ENCODE measurements at regions not wholly inside any gene's neighbourhood (a gene's known extent, or its start where the extent isn't known, plus 50 kb on each side); places are given as distances from the start of the nearest gene placed in this dataset.
"Not testable (repeated sequence)": the region's sequence is repeated elsewhere in the genome, so short reads cannot be mapped to it uniquely, and the experiment has no call there.

- H3K27me3 ChIP-seq (ENCODE audit: insufficient read depth); H3F3A ChIP-seq (replicated peaks; ENCODE audit: insufficient read depth); H3K9ac ChIP-seq; H3K4me3 ChIP-seq (ENCODE audit: low read depth in 2 of 2, low read length in 1 of 2); H3K79me2 ChIP-seq (ENCODE audit: insufficient read depth); H3K4me2 ChIP-seq; DNase-seq; POLR2A ChIA-PET; CTCF ChIA-PET; H4K20me1 ChIP-seq (ENCODE audit: insufficient read depth); H2AFZ ChIP-seq (ENCODE audit: low read depth); H3K9me3 ChIP-seq; H3K36me3 ChIP-seq (replicated peaks in 1 of 2; ENCODE audit: control insufficient read depth in 1 of 2, insufficient read depth in 2 of 2, low read length in 1 of 2); H3K9me2 ChIP-seq; H3K4me1 ChIP-seq (ENCODE audit: control insufficient read depth in 1 of 2, insufficient read depth in 2 of 2, low read depth in 1 of 2, low read length in 1 of 2); H3K27ac ChIP-seq (ENCODE audit: low read depth in 2 of 2, low read length in 1 of 2): not testable (repeated sequence)
- 0% methylated on average over 2 of the region's 2 CpGs for WGBS (ENCODE audit: low lambda C conversion rate)
These were observed 51.2 kb upstream of the MB21D2 start for GRCh38 chr3:192968901-192969300.

- ChIA-PET POLR2A (no interaction called here), CTCF (no interaction called here)
- 69% methylated on average over 5 of the region's 5 CpGs for WGBS (ENCODE audit: low lambda C conversion rate)
- Histone ChIP-seq H3K27me3 (ENCODE audit: insufficient read depth) (no peaks in the 10 kb centered on the region), H3K4me3 (ENCODE audit: low read depth in 2 of 2, low read length in 1 of 2) (no peak overlapping the region), H3K4me2 (no peak overlapping the region), H4K20me1 (ENCODE audit: insufficient read depth) (no peaks in the 10 kb centered on the region), H3K36me3 (replicated peaks in 1 of 2; ENCODE audit: control insufficient read depth in 1 of 2, insufficient read depth in 2 of 2, low read length in 1 of 2) (no peaks in the 10 kb centered on the region), H3K79me2 (ENCODE audit: insufficient read depth) (no peaks in the 10 kb centered on the region), H3F3A (replicated peaks; ENCODE audit: insufficient read depth) (no peaks in the 10 kb centered on the region), H3K4me1 (ENCODE audit: control insufficient read depth in 1 of 2, insufficient read depth in 2 of 2, low read depth in 1 of 2, low read length in 1 of 2) (no peaks in the 10 kb centered on the region), H3K27ac (ENCODE audit: low read depth in 2 of 2, low read length in 1 of 2) (no peak overlapping the region), H3K9me3 (no peaks in the 10 kb centered on the region), H2AFZ (ENCODE audit: low read depth) (no peak overlapping the region), H3K9me2 (no peaks in the 10 kb centered on the region), H3K9ac (no peak overlapping the region)
- TF ChIP-seq USF1 (IDR thresholded peaks at IDR 0.05; ENCODE audit: borderline replicate concordance, low read depth): no peak
- no peak for TF ChIP-seq FOXM1 (IDR thresholded peaks at IDR 0.05; ENCODE audit: low read depth)
- TF ChIP-seq MEF2A (IDR thresholded peaks at IDR 0.05; ENCODE audit: borderline replicate concordance, low read depth): no peak
- no peak for TF ChIP-seq ELF1 (IDR thresholded peaks at IDR 0.05)
- no peak for TF ChIP-seq SMC3 (IDR thresholded peaks at IDR 0.05; ENCODE audit: low read depth, low read length)
- no peak for TF ChIP-seq FOSL2 (IDR thresholded peaks at IDR 0.05; ENCODE audit: borderline replicate concordance, low read depth)
- TF ChIP-seq RCOR1 (IDR thresholded peaks at IDR 0.05; ENCODE audit: low read length): no peak
- TF ChIP-seq RXRA (IDR thresholded peaks at IDR 0.05; ENCODE audit: borderline replicate concordance, low read depth): no peak
- no peak for TF ChIP-seq NFIC (IDR thresholded peaks at IDR 0.05; ENCODE audit: borderline replicate concordance)
- no peak for TF ChIP-seq REST (IDR thresholded peaks at IDR 0.05; ENCODE audit: low read depth, low read length)
- TF ChIP-seq CTCF (IDR thresholded peaks at IDR 0.05): no peak
- no peak for TF ChIP-seq RFX5 (IDR thresholded peaks at IDR 0.05; ENCODE audit: low read length)
- no peak for TF ChIP-seq MXI1 (IDR thresholded peaks at IDR 0.05; ENCODE audit: low read depth, low read length)
- no peak for TF ChIP-seq TAF1 (IDR thresholded peaks at IDR 0.05; ENCODE audit: borderline replicate concordance, low read depth, low read length)
- no peak for TF ChIP-seq POLR2AphosphoS5 (IDR thresholded peaks at IDR 0.05; ENCODE audit: low read depth, low read length)
- TF ChIP-seq EP300 (IDR thresholded peaks at IDR 0.05; ENCODE audit: borderline replicate concordance in 1 of 2, low read depth in 1 of 2, low read length in 1 of 2): no peak
- TF ChIP-seq SIN3A (IDR thresholded peaks at IDR 0.05; ENCODE audit: borderline replicate concordance, low read depth, low read length): no peak
- no peak for TF ChIP-seq JUND (IDR thresholded peaks at IDR 0.05)
- no peak for DNase-seq
These were observed 63.0 kb upstream of the MB21D2 start for GRCh38 chr3:192980632-192981031.
